ENCODE measurements at regions not wholly inside any gene's neighbourhood (a gene's known extent, or its start where the extent isn't known, plus 50 kb on each side); places are given as distances from the start of the nearest gene placed in this dataset.

DNA sequence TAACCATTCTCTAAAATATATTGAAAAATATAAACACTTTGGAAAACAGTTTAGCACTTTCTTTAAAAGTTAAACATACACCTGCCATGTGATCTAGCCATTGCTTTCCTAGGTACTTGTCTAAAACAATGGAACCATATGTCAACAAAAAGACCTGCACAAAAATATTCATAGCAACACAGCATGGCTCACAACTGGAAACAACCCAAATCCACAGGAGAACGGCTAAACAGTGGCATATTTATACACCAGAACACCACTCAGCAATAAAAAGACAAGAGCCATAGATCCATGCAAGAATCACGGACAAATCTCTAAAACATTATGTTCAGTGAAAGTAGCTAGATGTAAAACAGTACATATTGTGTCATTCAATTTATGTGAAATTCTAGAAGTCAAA, 221.3 kb upstream of the UBE2E2 start:
- ChIA-PET POLR2A (no interaction called here), CTCF (ENCODE audit: low intra/inter-chr PET ratio) (no interaction called here)
- BruUV-seq (replicated peaks): no TSS peak
- Histone ChIP-seq H3K79me2 (ENCODE audit: control insufficient read depth, insufficient read depth, low read length) (no peaks in the 10 kb centered on the region), H3K4me3 (no peak overlapping the region), H3K9me3 (replicated peaks; ENCODE audit: control insufficient read depth, insufficient read depth, low read depth, low read length) (no peaks in the 10 kb centered on the region), H3K27me3 (ENCODE audit: control insufficient read depth in 2 of 2, insufficient read depth in 2 of 2, low read length in 2 of 2) (no peaks in the 10 kb centered on the region), H3K36me3 (ENCODE audit: control insufficient read depth, insufficient read depth, low read length) (no peaks in the 10 kb centered on the region), H3K4me2 (ENCODE audit: insufficient read depth, low read length) (no peak overlapping the region), H2AFZ (ENCODE audit: low read depth, low read length) (no peak overlapping the region), H3K4me1 (replicated peaks in 1 of 2; ENCODE audit: control insufficient read depth in 2 of 2, insufficient read depth in 2 of 2, low read length in 2 of 2) (no peaks in the 10 kb centered on the region), H3K9me1 (ENCODE audit: control insufficient read depth, insufficient read depth, low read length) (no peaks in the 10 kb centered on the region), H4K20me1 (replicated peaks; ENCODE audit: control insufficient read depth, insufficient read depth, low read length) (no peaks in the 10 kb centered on the region), H3K27ac (ENCODE audit: extremely low read depth, low read depth, low read length) (no peak overlapping the region), H3K9ac (ENCODE audit: insufficient read depth in 1 of 2, low read depth in 2 of 2, low read length in 2 of 2) (no peak overlapping the region)
- DNase-seq (ENCODE audit: extremely low read depth in 1 of 4, low spot score in 3 of 4) (no peak), ATAC-seq (no peak), FAIRE-seq (no peak)
- TF ChIP-seq, protein P1, sequence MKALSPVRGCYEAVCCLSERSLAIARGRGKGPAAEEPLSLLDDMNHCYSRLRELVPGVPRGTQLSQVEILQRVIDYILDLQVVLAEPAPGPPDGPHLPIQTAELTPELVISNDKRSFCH (CRISPR knock-in tag; IDR thresholded peaks at IDR 0.05): no peak
- TF ChIP-seq, protein P1 (tag; IDR thresholded peaks at IDR 0.05): no peak
- TF ChIP-seq IFI16 (CRISPR knock-in tag; IDR thresholded peaks at IDR 0.05) (no peak), ZNF232 (CRISPR knock-in tag; IDR thresholded peaks at IDR 0.05) (no peak), MXI1 (IDR thresholded peaks at IDR 0.05; ENCODE audit: low read depth, low read length) (no peak), ETS2 (tag; IDR thresholded peaks at IDR 0.05; ENCODE audit: borderline replicate concordance, poor library complexity, severe bottlenecking) (no peak), BMI1 (IDR thresholded peaks at IDR 0.05; ENCODE audit: low read length) (no peak), ZNF212 (CRISPR knock-in tag; IDR thresholded peaks at IDR 0.05) (no peak), IRF2 (CRISPR knock-in tag; IDR thresholded peaks at IDR 0.05) (no peak), ZNF124 (CRISPR knock-in tag; IDR thresholded peaks at IDR 0.05) (no peak), RBM15 (IDR thresholded peaks at IDR 0.05; ENCODE audit: insufficient read depth, low read length) (no peak), TEAD1 (CRISPR knock-in tag; IDR thresholded peaks at IDR 0.05) (no peak)
- TF ChIP-seq, protein P2, sequence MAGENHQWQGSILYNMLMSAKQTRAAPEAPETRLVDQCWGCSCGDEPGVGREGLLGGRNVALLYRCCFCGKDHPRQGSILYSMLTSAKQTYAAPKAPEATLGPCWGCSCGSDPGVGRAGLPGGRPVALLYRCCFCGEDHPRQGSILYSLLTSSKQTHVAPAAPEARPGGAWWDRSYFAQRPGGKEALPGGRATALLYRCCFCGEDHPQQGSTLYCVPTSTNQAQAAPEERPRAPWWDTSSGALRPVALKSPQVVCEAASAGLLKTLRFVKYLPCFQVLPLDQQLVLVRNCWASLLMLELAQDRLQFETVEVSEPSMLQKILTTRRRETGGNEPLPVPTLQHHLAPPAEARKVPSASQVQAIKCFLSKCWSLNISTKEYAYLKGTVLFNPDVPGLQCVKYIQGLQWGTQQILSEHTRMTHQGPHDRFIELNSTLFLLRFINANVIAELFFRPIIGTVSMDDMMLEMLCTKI (IDR thresholded peaks at IDR 0.05; ENCODE audit: partially characterized antibody): no peak
- TF ChIP-seq, protein P3, sequence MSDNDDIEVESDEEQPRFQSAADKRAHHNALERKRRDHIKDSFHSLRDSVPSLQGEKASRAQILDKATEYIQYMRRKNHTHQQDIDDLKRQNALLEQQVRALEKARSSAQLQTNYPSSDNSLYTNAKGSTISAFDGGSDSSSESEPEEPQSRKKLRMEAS (CRISPR knock-in tag; IDR thresholded peaks at IDR 0.05): no peak
- TF ChIP-seq, protein P4, sequence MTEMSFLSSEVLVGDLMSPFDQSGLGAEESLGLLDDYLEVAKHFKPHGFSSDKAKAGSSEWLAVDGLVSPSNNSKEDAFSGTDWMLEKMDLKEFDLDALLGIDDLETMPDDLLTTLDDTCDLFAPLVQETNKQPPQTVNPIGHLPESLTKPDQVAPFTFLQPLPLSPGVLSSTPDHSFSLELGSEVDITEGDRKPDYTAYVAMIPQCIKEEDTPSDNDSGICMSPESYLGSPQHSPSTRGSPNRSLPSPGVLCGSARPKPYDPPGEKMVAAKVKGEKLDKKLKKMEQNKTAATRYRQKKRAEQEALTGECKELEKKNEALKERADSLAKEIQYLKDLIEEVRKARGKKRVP (CRISPR knock-in tag; IDR thresholded peaks at IDR 0.05): no peak
- TF ChIP-seq, protein P5, sequence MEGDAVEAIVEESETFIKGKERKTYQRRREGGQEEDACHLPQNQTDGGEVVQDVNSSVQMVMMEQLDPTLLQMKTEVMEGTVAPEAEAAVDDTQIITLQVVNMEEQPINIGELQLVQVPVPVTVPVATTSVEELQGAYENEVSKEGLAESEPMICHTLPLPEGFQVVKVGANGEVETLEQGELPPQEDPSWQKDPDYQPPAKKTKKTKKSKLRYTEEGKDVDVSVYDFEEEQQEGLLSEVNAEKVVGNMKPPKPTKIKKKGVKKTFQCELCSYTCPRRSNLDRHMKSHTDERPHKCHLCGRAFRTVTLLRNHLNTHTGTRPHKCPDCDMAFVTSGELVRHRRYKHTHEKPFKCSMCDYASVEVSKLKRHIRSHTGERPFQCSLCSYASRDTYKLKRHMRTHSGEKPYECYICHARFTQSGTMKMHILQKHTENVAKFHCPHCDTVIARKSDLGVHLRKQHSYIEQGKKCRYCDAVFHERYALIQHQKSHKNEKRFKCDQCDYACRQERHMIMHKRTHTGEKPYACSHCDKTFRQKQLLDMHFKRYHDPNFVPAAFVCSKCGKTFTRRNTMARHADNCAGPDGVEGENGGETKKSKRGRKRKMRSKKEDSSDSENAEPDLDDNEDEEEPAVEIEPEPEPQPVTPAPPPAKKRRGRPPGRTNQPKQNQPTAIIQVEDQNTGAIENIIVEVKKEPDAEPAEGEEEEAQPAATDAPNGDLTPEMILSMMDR (IDR thresholded peaks at IDR 0.05 in 2 of 3, conservative IDR thresholded peaks at IDR 0.05 in 1 of 3; ENCODE audit: insufficient read depth in 2 of 3, low read depth in 1 of 3, low read length in 3 of 3): no peak
- intact Hi-C loops (cut with micrococcal nuclease) (no loop called here), in situ Hi-C loops (cut with MboI) (no loop called here)
- WGBS (ENCODE audit: insufficient coverage, low coverage, missing lambda C conversion rate): 3% methylated on average over 2 of the region's 2 CpGs
